IMR-90 (cell line): ENCODE measurements at regions not wholly inside any gene's neighbourhood (a gene's known extent, or its start where the extent isn't known, plus 50 kb on each side); places are given as distances from the start of the nearest gene placed in this dataset.

ENCODE experiments used
- CEBPB ChIP-seq: IDR thresholded peaks from 2 replicates; pipeline ENCODE4 v1.6.1; 2012; ENCODE audit warnings: low read depth, low read length, improper control_type of control experiment
- CTCF ChIP-seq: conservative IDR thresholded peaks from 2 replicates; pipeline ENCODE4 v1.5.1; 2012; ENCODE audit warnings: mild to moderate bottlenecking, low read depth, low read length, improper control_type of control experiment
- ELK1 ChIP-seq: fragments of 150-350 bp; IDR thresholded peaks from 2 replicates; pipeline ENCODE4 v1.6.1; 2016; ENCODE audit warnings: low read depth, mild to moderate bottlenecking, low read length, moderate library complexity, borderline replicate concordance
- POLR2A ChIP-seq: IDR thresholded peaks from 2 replicates; pipeline ENCODE4 v1.6.1; 2012; ENCODE audit warnings: mild to moderate bottlenecking, low read depth, low read length

DNA sequence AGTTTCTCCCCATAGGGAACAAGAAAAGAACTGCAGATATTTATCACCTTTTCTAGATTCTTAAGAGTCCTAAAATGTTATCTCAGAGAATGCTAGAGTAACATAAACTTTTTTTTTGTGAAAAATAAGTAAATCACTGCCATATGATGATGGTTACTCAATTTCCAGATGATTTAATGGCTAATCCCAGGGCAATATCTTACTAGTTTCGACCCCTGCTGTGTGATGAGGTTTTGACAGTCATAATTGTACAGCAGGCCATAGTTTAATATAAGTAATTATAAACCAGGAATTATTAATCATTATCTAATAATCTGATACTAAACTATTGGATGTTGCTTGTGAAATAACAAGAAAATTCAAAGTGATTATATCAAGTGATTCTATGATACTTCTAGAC lies 210.6 kb downstream of the HLX start:
- TF ChIP-seq CTCF (no peak), POLR2A (no peak), CEBPB (no peak), ELK1 (no peak)
